NCI-H2029 treated with DMSO at 0.1 percent for 48 hours (cell line): ENCODE measurements at regions not wholly inside any gene's neighbourhood (a gene's known extent, or its start where the extent isn't known, plus 50 kb on each side); places are given as distances from the start of the nearest gene placed in this dataset.

Source experiments
- DNase-seq: peaks from one replicate; lab custom pipeline; 2025; lab: John Stamatoyannopoulos, UW

DNA sequence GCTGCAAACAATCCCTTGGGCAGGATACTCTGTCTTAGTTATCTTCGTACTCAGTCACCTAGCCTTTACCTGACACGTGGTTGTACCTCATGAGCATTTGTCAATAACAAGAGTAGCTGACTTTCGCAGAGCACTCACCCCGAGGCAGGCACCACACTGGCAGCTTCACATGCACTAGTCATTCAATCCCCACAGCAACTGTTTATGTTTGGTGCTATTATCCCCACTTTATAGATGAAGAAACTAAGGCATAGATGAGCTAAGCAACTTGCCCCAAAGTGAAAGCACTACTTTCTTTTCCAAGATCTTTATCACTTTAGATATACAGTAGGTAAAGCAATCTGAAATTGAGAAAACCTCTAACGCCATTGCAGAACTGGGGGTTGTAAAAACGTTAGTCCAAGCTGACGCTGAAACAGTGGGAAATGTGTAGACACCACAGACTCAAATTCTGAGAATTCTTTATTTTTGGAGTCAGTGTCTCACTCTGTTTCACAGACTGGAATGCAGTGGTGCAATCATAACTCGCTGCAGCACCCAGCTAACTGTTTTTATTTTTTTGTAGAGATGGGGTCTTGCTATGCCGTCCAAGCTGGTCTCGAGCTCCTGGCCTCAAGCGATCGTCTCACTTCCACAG is 446.0 kb downstream of the FOXO1 start:
- no peak for DNase-seq

DNA sequence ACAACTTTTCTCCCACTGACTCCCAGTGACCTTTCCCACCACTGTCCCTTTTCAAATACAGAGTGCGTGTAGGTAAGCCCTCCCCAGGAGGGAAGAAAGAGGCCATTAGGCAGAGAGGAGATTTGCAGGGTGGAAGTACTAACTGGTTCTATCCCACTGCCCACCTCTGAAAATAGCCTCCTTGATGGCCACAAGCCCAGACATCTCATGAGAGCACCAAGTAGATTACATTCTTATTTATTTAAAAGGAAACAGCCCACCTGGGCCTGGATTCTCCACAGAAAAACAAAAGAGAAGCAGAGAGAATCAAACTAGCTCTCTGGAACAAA is 445.3 kb downstream of the FOXO1 start:
- no peak for DNase-seq

DNA sequence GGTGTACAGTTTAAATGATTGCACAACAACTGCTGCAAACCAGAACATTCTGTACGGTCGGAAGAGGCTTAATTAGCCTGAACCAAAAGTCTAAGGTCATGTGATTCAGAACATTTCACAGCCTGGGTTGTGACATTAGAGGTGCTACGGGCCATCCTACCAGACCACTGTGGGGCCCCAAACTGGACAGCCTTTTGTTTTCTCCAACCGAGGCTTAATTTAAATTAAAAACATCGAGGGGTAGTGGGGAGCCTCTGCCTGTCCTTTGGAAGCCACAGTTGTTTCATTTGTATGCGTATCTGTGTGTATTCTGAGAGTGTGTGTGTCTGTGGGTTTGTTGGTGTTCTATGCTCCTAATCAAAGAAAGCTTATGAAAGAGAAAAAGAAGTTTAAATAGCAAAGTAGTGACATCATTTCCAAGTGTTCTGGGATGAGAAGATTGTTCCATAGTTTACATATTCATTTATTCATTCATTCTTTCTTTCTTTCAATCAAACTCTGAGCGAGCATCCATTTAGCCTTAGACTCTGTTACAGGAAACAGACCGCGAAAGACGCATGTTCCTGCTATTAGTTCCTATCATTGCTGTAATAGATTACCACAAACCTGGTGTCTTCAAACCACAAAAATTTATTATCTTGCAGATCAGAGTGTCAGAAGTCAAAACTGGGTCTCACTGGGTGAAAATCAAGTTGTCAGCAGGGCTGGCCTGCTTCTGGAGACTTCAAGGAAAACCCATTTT is 444.8 kb downstream of the FOXO1 start:
- DNase-seq: no peak

DNA sequence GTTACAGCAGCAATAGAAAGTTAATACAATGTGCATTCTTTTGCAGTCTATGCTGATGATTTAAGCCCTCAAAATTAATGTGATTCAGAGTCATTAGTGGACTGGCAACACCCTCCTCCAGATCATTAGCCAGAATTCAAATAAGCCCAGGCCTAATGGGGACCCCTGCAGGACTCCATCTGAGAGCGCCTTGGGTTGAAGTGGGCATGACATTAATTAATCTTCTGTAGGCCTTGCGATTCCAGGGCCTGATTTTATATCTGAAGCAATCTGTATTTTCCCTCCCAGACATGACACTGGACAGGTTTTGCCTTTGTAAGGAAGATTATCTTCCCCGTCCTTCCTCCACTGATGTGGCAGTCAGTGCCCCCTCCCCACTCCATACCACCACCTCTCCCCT is 442.9 kb downstream of the FOXO1 start:
- DNase-seq: no peak

DNA sequence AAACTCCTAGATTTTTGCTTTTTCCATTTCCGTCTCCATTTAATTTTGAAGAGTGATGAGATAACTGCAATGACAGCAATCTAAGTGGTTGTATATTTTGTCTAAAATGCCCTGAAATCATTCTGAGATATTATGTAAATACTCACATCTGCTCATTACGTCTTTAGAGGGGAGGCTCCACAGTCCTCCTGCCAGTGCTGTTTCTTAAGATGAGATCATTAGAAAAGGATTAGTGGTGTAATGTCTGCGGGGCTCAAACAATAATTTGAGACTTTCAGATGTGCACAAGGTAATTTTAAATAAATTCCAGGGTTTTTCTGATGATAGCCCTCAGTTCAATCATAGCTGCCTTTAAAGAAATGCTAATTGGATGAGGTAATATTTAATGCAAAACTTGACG is 437.9 kb downstream of the FOXO1 start:
- no peak for DNase-seq

DNA sequence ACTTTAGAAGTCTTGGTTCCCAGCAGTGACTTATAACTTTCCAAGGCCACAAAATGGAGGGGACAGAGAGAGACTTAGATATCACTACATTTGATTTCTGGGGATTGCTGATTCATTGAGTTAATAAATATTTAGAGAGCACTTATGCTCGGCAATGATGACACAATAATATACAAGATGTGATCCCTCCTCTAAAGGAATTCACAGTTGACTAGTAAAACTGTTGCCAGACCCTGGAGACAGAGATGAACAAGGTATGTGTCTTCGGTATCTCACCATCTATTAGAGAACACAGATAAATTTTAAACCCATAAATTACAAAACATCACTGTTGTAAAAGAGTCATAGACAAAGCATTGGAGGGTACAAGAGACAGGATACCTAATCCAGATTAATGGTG is 437.5 kb downstream of the FOXO1 start:
- no peak for DNase-seq

DNA sequence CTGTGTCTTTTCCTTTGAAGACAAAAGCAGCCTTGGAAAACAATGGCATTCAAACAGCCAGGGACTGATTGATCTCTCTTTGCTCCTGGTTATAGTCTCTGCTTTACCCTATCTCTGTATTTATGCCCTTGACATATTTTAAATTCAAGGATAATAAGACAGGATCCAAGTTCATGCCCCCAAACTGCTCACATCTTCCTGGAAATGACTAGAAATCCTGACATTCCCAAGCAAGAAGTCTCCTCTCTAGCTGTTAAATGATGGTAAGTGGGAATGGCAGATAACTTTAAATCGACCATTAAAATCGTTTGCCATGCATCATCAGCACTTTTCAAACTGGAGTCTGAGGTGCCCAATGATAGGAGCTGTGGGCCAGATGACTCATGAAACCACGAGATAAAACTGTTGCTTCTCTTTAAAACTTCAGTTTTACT is 435.6 kb downstream of the FOXO1 start:
- DNase-seq: no peak

DNA sequence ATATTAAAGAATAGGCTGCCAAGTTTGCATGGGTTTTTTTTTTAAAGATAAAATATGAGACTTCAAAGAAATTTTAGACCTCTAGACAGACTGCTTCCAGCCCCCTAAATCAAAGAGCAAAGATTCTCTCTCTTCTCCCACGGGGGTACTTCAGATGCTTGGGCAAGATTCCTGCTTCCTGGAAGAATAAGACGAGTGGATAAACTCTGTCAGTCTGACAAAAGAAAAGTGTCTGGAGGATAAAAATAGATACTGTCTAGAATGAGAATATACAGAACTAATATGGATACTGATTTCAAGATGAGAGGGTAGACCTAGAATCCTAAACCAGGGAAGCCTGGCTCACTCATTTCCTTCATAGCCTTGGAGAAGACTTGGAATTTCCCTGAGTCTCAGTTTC is 435.1 kb downstream of the FOXO1 start:
- no peak for DNase-seq

DNA sequence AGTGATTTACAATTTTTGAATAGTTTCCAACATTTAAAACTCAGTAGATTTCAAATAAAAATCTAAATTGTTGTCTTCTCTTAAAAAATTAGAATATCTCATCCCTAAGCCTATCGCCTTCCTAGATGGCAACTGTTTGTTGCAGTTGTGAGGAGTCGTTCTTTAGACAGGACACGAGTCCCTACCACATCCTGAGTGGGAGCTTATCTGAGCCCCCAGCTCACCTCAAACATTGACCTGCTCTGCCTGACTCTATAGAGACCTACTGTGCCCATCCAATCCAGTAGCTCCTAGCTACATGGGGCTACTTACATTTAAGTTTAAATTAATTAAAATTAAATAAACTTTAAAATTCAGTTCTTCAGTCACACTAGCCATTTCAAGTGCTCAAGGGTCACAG is 434.7 kb downstream of the FOXO1 start:
- DNase-seq: no peak

DNA sequence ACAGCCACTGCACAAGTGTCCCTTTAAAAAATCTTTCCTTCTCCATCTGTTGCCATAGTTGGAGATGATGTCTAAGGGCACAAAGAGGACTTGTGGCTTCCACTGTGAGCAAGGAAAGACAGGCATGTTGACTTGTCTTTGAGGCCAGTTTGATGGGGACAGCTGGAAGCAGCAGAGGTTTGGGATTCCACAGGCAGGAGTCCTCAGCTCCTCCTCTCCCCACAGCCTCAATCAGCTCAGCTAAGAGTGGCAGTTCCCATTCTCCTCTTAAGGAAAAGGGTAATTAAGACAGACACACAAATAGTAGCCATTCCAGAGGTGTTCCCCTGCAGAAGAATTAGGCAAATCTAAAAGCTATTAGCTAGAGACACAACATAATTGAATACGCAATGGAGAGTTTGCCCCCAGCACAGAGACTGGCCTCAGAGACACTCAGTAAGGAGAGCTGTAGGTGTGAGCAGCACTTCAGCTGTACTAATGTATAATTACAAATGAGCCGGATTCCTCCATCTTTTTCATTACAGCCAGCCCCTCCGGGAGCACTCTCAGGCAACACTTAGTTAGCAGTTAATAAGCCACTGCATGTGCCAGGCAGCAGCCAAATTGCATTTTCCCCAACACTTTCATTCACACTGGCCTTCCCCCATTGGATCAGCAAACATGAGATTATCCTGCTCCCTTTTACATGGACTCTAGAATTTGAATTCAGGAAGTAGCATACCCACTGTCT is 434.0 kb downstream of the FOXO1 start:
- no peak for DNase-seq

DNA sequence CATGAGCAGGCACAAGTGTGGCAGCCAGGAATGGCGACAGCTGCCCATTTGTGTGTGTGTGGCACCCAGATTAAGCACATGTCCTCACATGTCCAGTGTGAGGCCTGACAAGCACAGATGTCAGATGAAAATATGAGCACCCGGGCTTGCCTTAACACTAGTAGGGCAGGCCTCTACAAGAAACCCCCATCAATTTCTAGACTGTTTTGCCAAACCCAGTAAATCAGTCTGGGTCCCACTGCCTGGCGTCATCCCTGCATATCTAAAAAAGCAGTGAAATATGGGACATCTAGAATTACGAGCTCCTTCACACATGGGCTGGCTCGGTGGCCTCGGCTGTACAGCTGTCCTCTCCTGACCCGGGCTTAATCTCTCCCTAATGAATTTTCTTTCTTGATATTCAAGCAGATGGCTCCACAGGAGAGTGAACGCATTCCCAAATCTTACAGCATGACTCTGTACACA is 432.7 kb downstream of the FOXO1 start:
- DNase-seq: no peak

DNA sequence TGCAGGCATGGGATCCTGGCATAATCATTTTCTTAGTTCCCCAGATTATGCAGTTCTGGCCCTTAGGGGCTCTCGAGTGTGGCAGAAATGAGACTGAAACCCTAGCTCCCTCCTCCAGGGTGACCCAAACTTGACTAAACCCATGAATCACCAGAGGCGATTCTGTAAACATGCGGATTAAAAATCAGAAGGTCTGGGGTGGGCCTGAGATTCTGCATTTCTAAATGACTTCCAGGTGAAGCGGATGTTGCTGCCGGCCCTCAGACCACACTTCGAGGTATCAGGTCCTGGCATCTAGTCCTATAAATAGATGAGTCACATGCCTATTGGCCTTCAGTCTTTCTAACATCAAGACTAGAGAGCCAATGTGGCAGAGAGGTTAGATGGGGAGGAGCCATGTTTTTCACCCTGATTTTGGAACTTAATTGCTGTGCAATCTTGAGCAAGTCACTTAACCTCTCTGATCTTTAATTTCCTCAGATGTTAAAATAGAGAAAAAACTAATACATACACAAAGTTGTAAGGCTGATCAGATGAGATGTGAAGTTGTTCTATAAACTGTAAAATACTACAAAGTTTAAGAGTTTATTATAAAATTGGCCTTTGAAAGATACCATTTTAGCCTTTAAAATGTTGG is 431.2 kb downstream of the FOXO1 start:
- no peak for DNase-seq

DNA sequence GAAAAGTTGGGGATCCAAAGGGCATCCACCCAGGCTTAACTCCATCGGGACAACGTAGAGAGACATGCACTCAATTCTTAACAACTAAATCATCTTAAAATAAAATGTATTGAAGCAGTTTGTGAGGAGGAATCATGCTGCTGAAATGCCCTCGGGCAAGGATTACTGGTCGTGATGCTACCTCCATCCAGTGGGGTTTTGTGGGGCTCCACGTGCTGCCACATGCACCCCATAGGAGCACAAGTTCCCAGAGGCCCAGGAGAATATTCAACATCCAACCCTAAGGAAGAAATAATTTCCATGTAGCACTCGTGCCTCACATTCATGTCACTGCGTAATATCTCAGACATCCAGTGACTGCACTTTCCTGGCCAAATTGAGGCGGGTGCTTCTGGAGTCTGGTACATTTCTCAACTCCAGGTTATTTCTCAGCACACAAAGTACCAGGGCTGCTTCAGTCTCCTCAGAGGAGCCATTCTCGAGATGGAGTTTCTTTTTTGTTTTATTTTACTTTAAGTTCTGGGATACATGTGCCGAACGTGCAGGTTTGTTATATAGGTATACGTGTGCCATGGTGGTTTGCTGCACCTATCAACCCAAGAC is 429.8 kb downstream of the FOXO1 start:
- no peak for DNase-seq

DNA sequence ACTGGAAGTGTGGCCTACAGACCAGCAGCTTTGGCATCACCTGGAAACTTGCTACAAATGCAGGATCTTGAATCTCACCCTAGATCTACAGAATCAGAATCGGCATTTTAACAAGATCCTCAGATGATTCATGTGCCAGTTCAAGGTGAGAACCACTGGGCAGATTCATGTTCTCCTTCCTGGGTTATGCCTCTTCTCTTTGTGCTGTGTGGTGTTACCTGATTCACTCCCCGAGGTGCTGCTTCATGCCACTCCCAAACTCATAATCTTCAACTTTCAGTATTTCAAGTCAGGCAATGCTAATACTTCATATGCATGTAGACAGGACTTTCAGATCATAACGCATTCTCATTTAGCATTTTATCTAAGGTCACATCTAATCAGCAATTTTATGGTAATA is 427.7 kb downstream of the FOXO1 start:
- no peak for DNase-seq

DNA sequence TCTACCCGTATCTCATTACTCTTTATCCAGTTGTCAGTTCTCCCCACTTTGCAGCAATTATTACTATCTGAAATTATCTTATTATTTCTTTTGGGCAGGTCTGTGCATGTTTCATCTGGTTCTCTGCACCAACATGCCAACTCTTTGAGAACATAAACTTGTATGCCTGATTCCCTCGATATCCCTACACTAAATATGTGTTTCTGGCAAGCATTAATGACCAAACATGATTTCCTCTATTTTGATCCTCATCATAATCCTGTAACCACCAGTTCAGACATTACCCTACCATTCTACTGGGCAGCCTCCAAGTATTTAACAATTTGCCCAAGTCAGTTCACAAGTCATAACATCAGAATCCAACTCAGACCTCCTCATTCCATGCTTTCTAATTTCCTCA is 426.1 kb downstream of the FOXO1 start:
- DNase-seq: no peak

DNA sequence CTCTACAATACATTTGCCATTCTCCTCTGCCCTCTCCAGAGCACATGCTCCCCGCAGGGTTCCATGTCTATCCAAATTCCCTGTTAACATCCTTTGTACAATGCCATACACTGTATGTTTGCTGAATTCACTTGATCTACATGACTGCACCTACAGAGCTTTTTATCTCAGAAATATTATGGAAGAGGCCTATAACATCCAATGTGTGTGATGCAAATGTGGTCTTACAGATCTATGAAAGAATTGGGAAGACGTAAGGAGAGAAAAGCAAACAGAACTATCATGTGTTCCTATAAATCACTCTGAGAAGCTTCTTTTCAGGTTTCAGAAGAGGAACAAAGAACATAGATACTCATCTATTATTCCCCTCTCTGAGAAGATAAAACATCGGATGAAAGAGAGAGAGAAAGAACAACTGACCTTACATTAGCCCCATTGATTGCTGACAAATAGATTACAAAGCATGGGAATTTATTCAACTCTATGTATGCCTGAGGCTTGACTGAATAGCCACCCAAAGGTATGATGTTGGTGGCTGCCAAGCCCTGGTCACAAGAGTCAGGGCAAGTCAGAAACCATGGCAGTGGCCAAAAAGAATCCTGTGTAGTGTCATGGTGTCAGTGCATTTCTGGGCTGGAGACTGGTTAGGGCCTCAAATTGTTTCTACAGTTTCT is 425.2 kb downstream of the FOXO1 start:
- DNase-seq: no peak

DNA sequence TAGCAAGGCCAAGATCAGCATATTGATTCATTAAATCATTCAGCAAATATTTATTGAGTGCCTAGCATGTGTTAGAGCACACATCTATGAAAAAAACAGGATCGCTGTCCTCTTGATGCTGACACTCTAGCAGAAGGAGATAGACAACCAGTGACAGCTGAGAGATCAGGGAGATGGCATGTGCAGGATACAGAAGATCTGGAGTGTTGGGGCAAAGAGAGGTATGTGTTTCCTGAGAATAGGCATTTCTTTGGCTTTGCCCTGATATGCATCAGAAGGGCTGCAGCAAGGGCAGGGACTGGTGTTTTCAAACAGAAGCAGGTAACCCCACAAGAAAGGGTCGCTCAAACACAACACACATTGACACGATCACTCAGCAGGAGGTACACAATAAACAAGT is 423.4 kb downstream of the FOXO1 start:
- DNase-seq: no peak

DNA sequence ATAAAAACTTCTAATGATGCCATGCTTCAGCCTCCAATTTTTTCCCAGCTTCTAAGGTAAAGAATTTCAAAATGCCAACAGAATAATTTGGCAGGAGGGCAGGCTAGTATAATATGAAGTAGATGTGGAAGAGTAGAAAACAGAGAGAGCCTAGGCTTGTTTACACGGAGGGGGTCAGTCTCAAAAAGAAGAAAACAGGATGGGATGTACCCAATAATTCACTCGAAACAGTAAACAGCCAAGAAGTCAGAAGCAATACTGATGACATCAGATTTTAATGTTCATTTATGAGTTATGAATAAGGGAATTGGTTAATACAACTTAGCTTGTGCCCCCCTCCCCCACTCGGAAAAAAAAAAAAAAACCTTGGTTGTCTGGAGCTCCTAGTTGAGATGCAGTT is 422.5 kb downstream of the FOXO1 start:
- DNase-seq: no peak

DNA sequence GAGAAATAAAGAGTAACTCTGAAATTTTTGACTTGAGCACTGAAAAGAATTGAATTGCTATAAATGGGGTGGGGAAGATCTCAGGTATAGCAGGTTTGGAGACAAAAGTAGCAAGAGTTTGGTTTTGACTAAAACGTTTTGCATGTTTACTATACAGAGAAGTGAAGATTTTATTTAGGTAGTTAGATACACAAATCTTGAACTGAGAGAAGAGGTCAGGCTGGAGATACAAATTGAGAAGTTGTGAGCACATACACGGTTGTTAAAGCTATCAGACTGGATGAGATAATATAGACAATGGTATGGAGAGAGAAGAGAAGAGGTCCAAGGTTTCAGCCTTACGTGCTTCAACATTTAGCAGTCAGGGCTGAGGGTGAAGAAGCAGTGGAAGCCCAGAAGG is 420.9 kb downstream of the FOXO1 start:
- DNase-seq: no peak

DNA sequence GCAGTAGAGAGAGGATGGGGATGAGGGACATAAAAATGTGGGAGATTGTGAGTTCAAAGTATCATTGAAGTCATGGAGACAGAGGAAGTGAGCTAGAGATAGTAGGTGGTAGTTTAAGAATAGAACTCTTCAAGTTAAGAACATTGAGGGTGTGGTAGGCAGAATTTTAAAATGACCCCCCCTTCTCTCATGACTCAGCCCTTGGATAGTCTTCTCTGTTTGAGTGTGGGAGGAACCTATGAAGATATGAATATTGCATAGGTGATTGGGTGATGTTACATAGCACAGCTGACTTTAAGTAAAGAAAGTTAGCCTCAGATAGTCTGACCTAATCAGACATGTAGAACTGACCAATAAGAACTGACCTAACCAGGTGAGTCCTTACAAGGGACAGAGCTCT is 418.6 kb downstream of the FOXO1 start:
- no peak for DNase-seq

DNA sequence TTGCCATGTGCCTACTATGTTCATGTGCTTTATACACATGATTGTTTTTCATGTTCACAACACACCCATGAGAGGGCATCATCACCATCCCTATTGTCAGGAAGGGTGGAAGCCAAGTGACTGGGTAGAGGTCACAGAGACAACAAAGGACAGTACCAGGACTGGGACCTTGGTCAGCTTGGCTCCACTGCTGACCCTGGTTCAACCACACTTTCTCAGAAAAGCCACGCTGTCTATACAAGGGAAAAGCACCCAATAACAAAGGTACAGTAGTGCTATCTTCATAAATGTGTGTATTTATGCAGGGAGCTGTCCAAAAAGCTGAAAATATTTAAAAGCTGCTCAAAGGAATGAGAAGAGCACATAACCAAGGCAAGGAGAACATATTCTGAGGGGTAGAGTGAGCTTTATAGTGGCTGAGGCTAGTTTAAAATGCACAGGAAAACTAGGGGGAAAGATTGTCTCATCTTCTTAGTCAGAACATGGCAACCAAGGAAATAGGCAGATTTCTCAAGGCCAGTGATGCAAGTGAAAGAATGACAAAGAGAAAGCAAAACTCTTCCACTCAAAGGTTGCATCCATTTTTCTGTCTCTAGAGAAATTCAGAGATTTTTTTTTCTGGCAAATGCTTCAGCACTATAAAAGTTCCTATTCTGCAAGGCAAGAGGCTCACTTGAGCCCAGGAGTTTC is 415.0 kb downstream of the FOXO1 start:
- DNase-seq: no peak
